ENCODE measurements at regions not wholly inside any gene's neighbourhood (a gene's known extent, or its start where the extent isn't known, plus 50 kb on each side); places are given as distances from the start of the nearest gene placed in this dataset.

DNA sequence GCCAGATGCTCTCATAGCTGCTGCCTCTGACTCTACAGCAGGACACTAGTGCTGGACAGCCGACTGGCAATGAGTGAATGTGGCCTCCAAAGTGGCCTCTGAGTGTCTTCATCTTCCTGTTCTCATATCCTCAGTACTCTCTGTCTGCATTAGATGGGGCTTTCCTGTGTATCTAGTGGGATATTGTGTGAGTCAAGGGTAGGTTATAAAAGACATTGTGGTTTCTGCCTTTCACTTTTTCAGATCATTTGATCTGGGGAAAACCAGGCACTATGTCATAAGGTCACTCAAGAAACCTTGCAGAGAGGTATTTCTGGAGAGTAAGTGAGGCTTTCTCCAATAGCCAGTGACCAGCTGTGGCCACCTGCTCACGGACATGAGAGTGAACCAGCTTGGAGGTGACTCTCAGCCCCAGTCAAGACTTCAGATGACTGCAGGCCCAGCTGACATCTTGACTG lies 333.6 kb upstream of the NCAM1 start (continued):
- no peak for TF ChIP-seq TCF12 (IDR thresholded peaks at IDR 0.05; ENCODE audit: low read depth, low read length)

DNA sequence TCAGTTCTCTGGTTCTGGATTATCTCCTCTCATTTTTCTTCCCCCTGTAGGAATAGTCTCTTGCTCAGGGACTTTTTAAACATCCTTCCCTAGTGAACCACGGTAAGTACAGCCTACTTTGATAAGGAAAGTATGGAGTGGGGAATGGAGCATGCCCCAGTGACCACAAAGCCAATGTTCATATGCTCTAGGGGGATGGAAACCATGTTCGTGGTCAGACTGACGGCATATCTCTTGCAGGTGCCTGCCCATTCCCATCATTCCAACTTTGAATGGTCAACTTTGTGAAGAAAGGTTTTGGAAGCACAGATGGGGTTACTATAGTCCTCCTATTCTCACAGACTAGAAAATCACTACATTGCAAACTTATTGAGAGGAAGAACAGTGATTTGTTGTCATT lies 332.5 kb upstream of the NCAM1 start:
- TF ChIP-seq SUZ12 (IDR thresholded peaks at IDR 0.05; ENCODE audit: low read length) (no peak), TAF7 (optimal IDR thresholded peaks at IDR 0.05; ENCODE audit: borderline replicate concordance, low read depth, low read length) (no peak), SAP30 (IDR thresholded peaks at IDR 0.05; ENCODE audit: insufficient read depth, insufficient replicate concordance, low read length) (no peak), CHD1 (IDR thresholded peaks at IDR 0.05; ENCODE audit: low read depth, low read length) (no peak), CBX8 (IDR thresholded peaks at IDR 0.05; ENCODE audit: borderline replicate concordance, low read depth, low read length) (no peak), SIX5 (IDR thresholded peaks at IDR 0.05; ENCODE audit: low read depth, low read length) (no peak)
- TF ChIP-seq, protein P1, sequence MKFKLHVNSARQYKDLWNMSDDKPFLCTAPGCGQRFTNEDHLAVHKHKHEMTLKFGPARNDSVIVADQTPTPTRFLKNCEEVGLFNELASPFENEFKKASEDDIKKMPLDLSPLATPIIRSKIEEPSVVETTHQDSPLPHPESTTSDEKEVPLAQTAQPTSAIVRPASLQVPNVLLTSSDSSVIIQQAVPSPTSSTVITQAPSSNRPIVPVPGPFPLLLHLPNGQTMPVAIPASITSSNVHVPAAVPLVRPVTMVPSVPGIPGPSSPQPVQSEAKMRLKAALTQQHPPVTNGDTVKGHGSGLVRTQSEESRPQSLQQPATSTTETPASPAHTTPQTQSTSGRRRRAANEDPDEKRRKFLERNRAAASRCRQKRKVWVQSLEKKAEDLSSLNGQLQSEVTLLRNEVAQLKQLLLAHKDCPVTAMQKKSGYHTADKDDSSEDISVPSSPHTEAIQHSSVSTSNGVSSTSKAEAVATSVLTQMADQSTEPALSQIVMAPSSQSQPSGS (IDR thresholded peaks at IDR 0.05; ENCODE audit: low read length), result no peak
- no peak for DNase-seq (ENCODE audit: low read depth in 1 of 2, low spot score in 2 of 2)
- Histone ChIP-seq H2BK20ac (ENCODE audit: low read length) (no peak overlapping the region), H3K79me2 (ENCODE audit: control insufficient read depth in 1 of 2, insufficient read depth in 2 of 2, low read length in 2 of 2) (no peaks in the 10 kb centered on the region), H3K4me3 (ENCODE audit: extremely low read depth in 1 of 4, insufficient read depth in 2 of 4, low read depth in 3 of 4, low read length in 4 of 4) (no peak overlapping the region), H2BK15ac (ENCODE audit: low read length) (no peak overlapping the region), H3K27me3 (replicated peaks in 1 of 4; ENCODE audit: control insufficient read depth in 3 of 4, extremely low read depth in 1 of 4, insufficient read depth in 3 of 4, low read length in 3 of 4) (no peaks in the 10 kb centered on the region; a peak in 1 of 7 replicates), H2BK5ac (ENCODE audit: low read depth, low read length) (no peak overlapping the region), H2AFZ (ENCODE audit: low read length) (no peak overlapping the region), H3K9me3 (ENCODE audit: insufficient read depth in 2 of 2, low read depth in 1 of 2, low read length in 1 of 2) (no peaks in the 10 kb centered on the region), H3K14ac (ENCODE audit: insufficient read length) (no peak overlapping the region), H2BK120ac (replicated peaks; ENCODE audit: low read depth, low read length) (no peak overlapping the region), H3K4me1 (replicated peaks in 1 of 4; ENCODE audit: control insufficient read depth in 3 of 4, insufficient read depth in 4 of 4, low read length in 3 of 4) (no peaks in the 10 kb centered on the region), H3K4me2 (ENCODE audit: insufficient read depth in 1 of 2, low read depth in 2 of 2, low read length in 2 of 2) (no peak overlapping the region), H3K9ac (replicated peaks in 1 of 4; ENCODE audit: extremely low read depth in 1 of 4, low read depth in 3 of 4, low read length in 3 of 4) (no peak overlapping the region), H3K27ac (ENCODE audit: low read depth, low read length) (no peak overlapping the region), H3K56ac (replicated peaks; ENCODE audit: insufficient read length, low read depth, low read length) (no peak overlapping the region), H3K23ac (ENCODE audit: insufficient read length) (no peak overlapping the region), H2AK5ac (ENCODE audit: low read depth, low read length) (no peak overlapping the region), H3K23me2 (ENCODE audit: low read depth, low read length) (no peaks in the 10 kb centered on the region), H4K8ac (ENCODE audit: extremely low read depth, insufficient read depth, low read length) (no peak overlapping the region), H4K91ac (replicated peaks; ENCODE audit: insufficient read length, low read length) (no peak overlapping the region), H3K18ac (ENCODE audit: extremely low read depth, low read length) (no peak overlapping the region), H2BK12ac (ENCODE audit: low read depth, low read length) (no peak overlapping the region), H3K36me3 (ENCODE audit: control insufficient read depth in 2 of 4, insufficient read depth in 4 of 4, low read length in 3 of 4) (no peaks in the 10 kb centered on the region), H3K79me1 (ENCODE audit: low read depth, low read length) (no peaks in the 10 kb centered on the region), H3K4ac (replicated peaks; ENCODE audit: insufficient read length, low read depth, low read length) (no peak overlapping the region), H4K5ac (ENCODE audit: insufficient read length, low read depth, low read length) (no peak overlapping the region), H4K20me1 (replicated peaks in 1 of 2; ENCODE audit: control insufficient read depth in 1 of 2, insufficient read depth in 2 of 2, low read length in 2 of 2) (no peaks in the 10 kb centered on the region)
- 100% methylated on average over 3 of the region's 3 CpGs; no CpG with 5 or more reads in 1 of the 2 experiments for WGBS, 2 experiments (ENCODE audit: extremely low coverage in 1 of 2, insufficient coverage in 1 of 2, insufficient read length in 1 of 2, insufficient replicate concordance in 2 of 2, low coverage in 1 of 2, low lambda C conversion rate in 2 of 2, missing lambda C conversion rate in 1 of 2)
- ChIA-PET CTCF (ENCODE audit: partially characterized antibody) (interaction anchor here (0.6 kb wide), 1 partner anchor 26 kb away, joined by 3 read pairs; no protein-coding TSS in a partner anchor), POLR2A (ENCODE audit: partially characterized antibody) (no interaction called here)
- no peak for FAIRE-seq

Measured in H1 (cell line).